KMS-11 (cell line): ENCODE measurements at regions not wholly inside any gene's neighbourhood (a gene's known extent, or its start where the extent isn't known, plus 50 kb on each side); places are given as distances from the start of the nearest gene placed in this dataset.

Experiments used
- H2AFZ ChIP-seq: fragments of 200-600 bp; sonication (generic); 2 replicates; pipeline ENCODE4 v1.6.1; 2016; ENCODE audit warnings: antibody characterized with exemption, mixed run types, low read depth
- H3K27ac ChIP-seq: fragments of 200-600 bp; sonication (generic); 2 replicates; pipeline ENCODE4 v1.6.1; 2016; ENCODE audit warnings: mild to moderate bottlenecking, mixed run types
- H3K27me3 ChIP-seq: fragments of 200-600 bp; sonication (generic); 2 replicates; pipeline ENCODE4 v1.6.1; 2017; ENCODE audit warnings: mild to moderate bottlenecking, low read depth, mixed run types, moderate library complexity; ENCODE audit not compliant: insufficient read depth
- H3K36me3 ChIP-seq: fragments of 200-600 bp; sonication (generic); 2 replicates; pipeline ENCODE4 v1.6.1; 2017; ENCODE audit warnings: mild to moderate bottlenecking, mixed run types; ENCODE audit not compliant: insufficient read depth
- H3K4me1 ChIP-seq: fragments of 200-600 bp; sonication (generic); 2 replicates; pipeline ENCODE4 v1.6.1; 2016; ENCODE audit warnings: mild to moderate bottlenecking, low read depth, mixed run types; ENCODE audit not compliant: poor library complexity, severe bottlenecking
- H3K4me2 ChIP-seq: fragments of 200-600 bp; sonication (generic); 2 replicates; pipeline ENCODE4 v1.7.0; 2016; ENCODE audit warnings: mild to moderate bottlenecking, mixed run types
- H3K4me3 ChIP-seq: fragments of 200-600 bp; sonication (generic); IDR thresholded peaks from 2 replicates; pipeline ENCODE4 v1.6.1; 2017; ENCODE audit warnings: low read depth, low read length, mixed read lengths; ENCODE audit not compliant: insufficient read depth
- H3K79me2 ChIP-seq: fragments of 200-600 bp; sonication (generic); 2 replicates; pipeline ENCODE4 v1.6.1; 2016; ENCODE audit warnings: low read depth, mixed run types; ENCODE audit not compliant: insufficient read depth
- H3K9ac ChIP-seq: fragments of 200-600 bp; sonication (generic); 2 replicates; pipeline ENCODE4 v1.6.1; 2016; ENCODE audit warnings: mild to moderate bottlenecking, mixed run types
- H4K20me1 ChIP-seq: fragments of 200-600 bp; sonication (generic); 2 replicates; pipeline ENCODE4 v1.6.1; 2016; ENCODE audit warnings: mild to moderate bottlenecking, mixed run types; ENCODE audit not compliant: insufficient read depth
- TF ChIP-seq, protein P1 (sequence below): fragments of 200-600 bp; sonication (generic); conservative IDR thresholded peaks from 2 replicates; pipeline ENCODE4 v1.6.1; 2017; ENCODE audit warnings: low read depth, mild to moderate bottlenecking, antibody characterized with exemption, low read length, moderate library complexity, mixed read lengths

DNA sequence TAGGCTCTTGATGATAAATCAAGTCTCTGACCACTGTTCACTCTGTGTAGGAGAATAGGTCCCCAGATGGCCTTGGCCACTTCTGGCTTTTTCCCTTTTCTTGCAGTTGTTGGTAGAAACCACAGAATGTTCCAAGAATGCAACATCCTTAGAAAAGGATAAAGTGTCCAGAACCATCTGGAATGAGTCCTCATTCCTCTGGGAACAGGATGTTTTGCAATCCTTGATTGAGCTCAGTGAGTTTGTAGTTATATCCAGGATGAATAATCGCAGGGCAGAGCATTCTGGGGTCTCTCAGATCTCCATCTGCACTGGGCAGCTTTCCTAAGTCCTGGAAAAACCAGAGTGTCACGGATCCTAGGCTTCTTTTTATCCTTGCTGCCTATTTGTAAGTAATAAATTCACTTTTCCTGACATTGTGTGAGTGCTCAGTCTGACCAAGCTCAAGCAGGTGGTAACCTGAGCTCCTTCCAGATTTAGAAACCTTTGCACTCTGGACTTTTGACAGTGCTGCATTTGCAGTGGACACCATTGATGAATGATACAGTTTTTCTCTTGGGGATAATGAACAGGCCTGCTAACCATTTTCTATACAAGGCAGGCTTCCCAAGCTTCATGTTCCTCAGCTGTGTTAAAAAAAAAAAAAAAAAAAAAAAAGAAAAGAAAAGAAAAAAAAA is 1028.6 kb downstream of the OTOL1 start:
- Histone ChIP-seq H3K9ac (no peak overlapping the region), H3K27me3 (no peaks in the 10 kb centered on the region), H3K79me2 (no peaks in the 10 kb centered on the region), H3K4me2 (no peak overlapping the region), H3K4me3 (no peak overlapping the region), H4K20me1 (no peaks in the 10 kb centered on the region), H3K27ac (no peak overlapping the region), H3K4me1 (no peaks in the 10 kb centered on the region), H3K36me3 (no peaks in the 10 kb centered on the region), H2AFZ (no peak overlapping the region)
- TF ChIP-seq, protein P1, sequence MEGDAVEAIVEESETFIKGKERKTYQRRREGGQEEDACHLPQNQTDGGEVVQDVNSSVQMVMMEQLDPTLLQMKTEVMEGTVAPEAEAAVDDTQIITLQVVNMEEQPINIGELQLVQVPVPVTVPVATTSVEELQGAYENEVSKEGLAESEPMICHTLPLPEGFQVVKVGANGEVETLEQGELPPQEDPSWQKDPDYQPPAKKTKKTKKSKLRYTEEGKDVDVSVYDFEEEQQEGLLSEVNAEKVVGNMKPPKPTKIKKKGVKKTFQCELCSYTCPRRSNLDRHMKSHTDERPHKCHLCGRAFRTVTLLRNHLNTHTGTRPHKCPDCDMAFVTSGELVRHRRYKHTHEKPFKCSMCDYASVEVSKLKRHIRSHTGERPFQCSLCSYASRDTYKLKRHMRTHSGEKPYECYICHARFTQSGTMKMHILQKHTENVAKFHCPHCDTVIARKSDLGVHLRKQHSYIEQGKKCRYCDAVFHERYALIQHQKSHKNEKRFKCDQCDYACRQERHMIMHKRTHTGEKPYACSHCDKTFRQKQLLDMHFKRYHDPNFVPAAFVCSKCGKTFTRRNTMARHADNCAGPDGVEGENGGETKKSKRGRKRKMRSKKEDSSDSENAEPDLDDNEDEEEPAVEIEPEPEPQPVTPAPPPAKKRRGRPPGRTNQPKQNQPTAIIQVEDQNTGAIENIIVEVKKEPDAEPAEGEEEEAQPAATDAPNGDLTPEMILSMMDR: no peak

DNA sequence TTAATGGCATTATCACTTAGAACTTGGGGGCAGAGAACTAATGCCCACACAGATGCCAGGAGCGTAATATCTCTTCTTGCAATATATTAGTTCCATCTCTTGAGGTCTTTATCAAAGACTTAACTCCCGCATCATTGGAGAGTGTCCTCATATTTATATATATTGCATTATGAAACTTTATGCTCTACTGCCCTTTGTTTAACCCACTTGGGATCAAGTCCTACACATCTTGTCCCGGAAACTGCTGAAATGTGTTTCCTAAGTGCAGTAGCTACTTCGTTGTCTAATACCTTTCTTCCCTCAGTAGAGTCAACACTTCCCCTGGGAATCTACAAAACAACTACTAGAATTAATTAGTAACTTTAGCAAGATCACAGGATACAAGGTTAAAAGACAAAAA is 1029.2 kb downstream of the OTOL1 start:
- Histone ChIP-seq H3K36me3 (no peaks in the 10 kb centered on the region), H3K4me3 (no peak overlapping the region), H3K9ac (no peak overlapping the region), H3K4me1 (no peaks in the 10 kb centered on the region), H4K20me1 (no peaks in the 10 kb centered on the region), H3K27ac (no peak overlapping the region), H3K27me3 (no peaks in the 10 kb centered on the region), H3K4me2 (no peak overlapping the region), H3K79me2 (no peaks in the 10 kb centered on the region), H2AFZ (no peak overlapping the region)
- TF ChIP-seq, protein P1: no peak

DNA sequence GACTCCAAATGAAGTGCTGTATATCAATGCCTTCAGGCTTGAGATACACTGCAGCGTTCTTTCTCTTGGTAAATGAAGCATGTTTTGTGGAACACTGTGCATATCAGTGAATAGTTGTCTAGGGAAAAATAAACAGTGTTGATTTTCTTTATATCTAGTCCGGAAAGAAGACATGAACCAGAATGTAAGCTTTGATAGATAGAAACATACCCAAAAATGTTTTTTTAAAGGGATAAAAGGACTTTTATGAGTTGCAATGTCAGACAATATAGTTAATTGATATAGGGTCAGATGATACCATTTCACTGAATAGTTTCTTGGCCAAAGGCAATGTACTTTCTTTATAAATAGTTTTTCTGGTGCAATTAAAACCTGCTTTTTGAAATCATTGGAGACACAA is 1037.8 kb downstream of the OTOL1 start:
- Histone ChIP-seq H2AFZ (no peak overlapping the region), H3K27ac (no peak overlapping the region), H4K20me1 (no peaks in the 10 kb centered on the region), H3K36me3 (no peaks in the 10 kb centered on the region), H3K4me3 (no peak overlapping the region), H3K9ac (no peak overlapping the region), H3K4me2 (no peak overlapping the region), H3K4me1 (no peaks in the 10 kb centered on the region), H3K79me2 (no peaks in the 10 kb centered on the region), H3K27me3 (no peaks in the 10 kb centered on the region)
- TF ChIP-seq, protein P1: no peak

DNA sequence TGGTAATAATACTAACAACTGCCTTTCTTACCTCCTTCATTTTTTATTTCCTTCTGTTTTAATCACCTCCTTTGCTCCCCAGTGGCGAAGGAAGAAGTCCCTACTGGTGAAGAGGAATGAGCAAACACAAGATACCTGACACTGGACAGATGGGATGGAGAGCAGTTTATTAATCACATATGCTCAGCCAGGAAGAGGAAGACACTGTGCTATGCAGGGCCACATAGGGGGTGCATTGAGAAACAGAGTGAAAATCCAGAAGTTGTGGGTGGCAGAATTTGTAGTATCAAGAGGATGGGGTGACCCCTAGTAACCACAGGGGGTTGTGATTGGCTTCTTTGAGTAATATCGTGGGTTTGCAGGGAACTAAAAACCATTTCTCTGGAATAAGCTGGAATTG is 1041.9 kb downstream of the OTOL1 start:
- Histone ChIP-seq H3K27ac (no peak overlapping the region), H3K79me2 (no peaks in the 10 kb centered on the region), H3K4me3 (no peak overlapping the region), H3K36me3 (no peaks in the 10 kb centered on the region), H3K27me3 (no peaks in the 10 kb centered on the region), H3K4me2 (no peak overlapping the region), H4K20me1 (no peaks in the 10 kb centered on the region), H3K4me1 (no peaks in the 10 kb centered on the region), H3K9ac (no peak overlapping the region), H2AFZ (no peak overlapping the region)
- TF ChIP-seq, protein P1: no peak
